Astrocyte of the spinal cord (primary cell): ENCODE measurements at regions not wholly inside any gene's neighbourhood (a gene's known extent, or its start where the extent isn't known, plus 50 kb on each side); places are given as distances from the start of the nearest gene placed in this dataset.

Source experiments
- DNase-seq: peaks from one replicate; pipeline ENCODE4 v3.0.0; 2011; ENCODE audit warnings: low read depth, low spot score
- H3K4me3 ChIP-seq: 2 replicates; pipeline ENCODE4 v1.5.1; 2011; ENCODE audit warnings: low read depth, mild to moderate bottlenecking, low read length, moderate library complexity
- CTCF ChIP-seq: IDR thresholded peaks from 2 replicates; pipeline ENCODE4 v1.5.1; 2012; ENCODE audit warnings: low read depth, mild to moderate bottlenecking, low read length, inconsistent platforms
- in situ Hi-C: cut with HindIII; loops from 2 replicates; pipeline ENCODE4 v1.10.0; 2017; ENCODE audit warnings: low sequenced_read_pairs

- H3K4me3 ChIP-seq: no peak overlapping the region
- TF ChIP-seq CTCF: no peak
- in situ Hi-C loops: no loop called here
- peak; percentile 55 for DNase-seq
Observed at GRCh38 chr17:77882481-77883212, 75.9 kb upstream of the TNRC6C start.

GRCh38 chr17:77883213-77883650, 75.3 kb upstream of the TNRC6C start:
- H3K4me3 ChIP-seq: no peak overlapping the region
- no peak for TF ChIP-seq CTCF
- in situ Hi-C loops: no loop called here
- DNase-seq: no peak

GRCh38 chr17:77884019-77884418, 74.5 kb upstream of the TNRC6C start:
- H3K4me3 ChIP-seq: no peak overlapping the region
- TF ChIP-seq CTCF: no peak

GRCh38 chr17:77884967-77885641, 73.4 kb upstream of the TNRC6C start:
- DNase-seq: no peak
- no peak for TF ChIP-seq CTCF
- H3K4me3 ChIP-seq: no peak overlapping the region
- in situ Hi-C loops: no loop called here

More at GRCh38 chr17:77884019-77884418, 74.5 kb upstream of the TNRC6C start:
- no peak for DNase-seq
- in situ Hi-C loops: no loop called here

- in situ Hi-C loops: no loop called here
- DNase-seq: no peak
- H3K4me3 ChIP-seq: no peak overlapping the region
- TF ChIP-seq CTCF: no peak
Observed at GRCh38 chr17:77885678-77886386, 72.7 kb upstream of the TNRC6C start.

- in situ Hi-C loops: no loop called here
Observed at GRCh38 chr17:77886387-77886728, 72.1 kb upstream of the TNRC6C start.

More at GRCh38 chr17:77886387-77886728, 72.1 kb upstream of the TNRC6C start:
- DNase-seq: no peak
- TF ChIP-seq CTCF: no peak
- H3K4me3 ChIP-seq: no peak overlapping the region
